Tongue (tissue), 1 donor: ENCODE measurements at regions not wholly inside any gene's neighbourhood (a gene's known extent, or its start where the extent isn't known, plus 50 kb on each side); places are given as distances from the start of the nearest gene placed in this dataset.
"Not testable (repeated sequence)": the region's sequence is repeated elsewhere in the genome, so short reads cannot be mapped to it uniquely, and the experiment has no call there.

Experiments used
- DNase-seq: peaks from one replicate; pipeline ENCODE4 v3.0.0-alpha.2; 2015

- DNase-seq: no peak
Observed at GRCh38 chr15:39250460-39251186, 330.3 kb upstream of the THBS1 start.

DNA sequence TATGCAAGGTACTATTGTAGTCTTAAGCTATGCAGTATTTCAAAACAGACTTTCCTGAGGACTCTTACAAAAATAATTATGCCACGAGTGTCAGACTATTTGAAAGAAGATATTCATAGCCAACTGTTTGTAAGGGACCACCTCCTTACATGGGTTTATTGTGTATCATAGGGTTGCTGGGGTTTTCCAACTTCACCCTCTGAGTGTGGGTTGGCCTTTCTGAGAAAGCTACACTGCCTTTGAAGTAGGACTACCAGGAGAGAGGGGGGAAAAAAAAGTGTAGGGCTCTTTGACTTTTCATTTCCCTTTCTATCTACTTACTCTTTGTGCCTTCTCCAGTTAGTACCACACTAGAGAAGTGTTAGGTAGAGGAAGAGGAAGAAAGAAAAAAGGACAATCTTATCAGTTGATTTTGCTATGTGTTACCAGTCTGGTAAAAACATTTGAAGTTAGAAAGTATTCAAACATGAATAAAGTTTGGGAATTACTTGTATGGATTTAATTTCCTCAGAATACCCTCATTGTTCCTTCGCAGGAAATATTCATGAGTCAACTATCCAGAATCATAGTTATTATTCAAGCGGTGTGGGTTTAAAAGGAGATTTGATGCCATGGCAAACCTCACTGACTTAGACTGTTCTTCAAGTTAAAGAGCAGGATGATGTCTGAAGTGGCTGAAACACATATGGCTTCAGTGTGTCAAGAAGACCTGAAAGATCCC lies 329.3 kb upstream of the THBS1 start:
- no peak for DNase-seq

GRCh38 chr15:39252134-39252470 lies 328.8 kb upstream of the THBS1 start:
- peak; percentile 72 for DNase-seq

DNA sequence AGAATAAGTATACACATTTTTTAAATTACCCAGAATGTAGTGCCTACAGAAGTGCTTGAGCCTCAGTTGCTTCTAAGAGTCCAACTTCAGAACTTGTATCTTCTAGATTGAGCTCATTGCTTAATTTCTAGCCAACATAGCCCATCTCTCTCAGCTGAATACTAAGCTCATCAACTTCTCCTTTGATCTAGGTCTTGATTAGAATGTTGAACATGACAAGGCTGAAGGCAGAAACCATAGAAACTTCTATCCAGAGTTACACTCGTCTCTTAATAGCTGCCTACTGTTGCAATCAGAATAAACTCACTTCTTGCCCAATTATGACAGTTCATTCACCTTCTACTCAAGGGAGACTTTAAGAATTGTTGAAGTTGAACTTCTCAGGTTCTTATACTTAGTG lies 327.3 kb upstream of the THBS1 start:
- DNase-seq: no peak

DNA sequence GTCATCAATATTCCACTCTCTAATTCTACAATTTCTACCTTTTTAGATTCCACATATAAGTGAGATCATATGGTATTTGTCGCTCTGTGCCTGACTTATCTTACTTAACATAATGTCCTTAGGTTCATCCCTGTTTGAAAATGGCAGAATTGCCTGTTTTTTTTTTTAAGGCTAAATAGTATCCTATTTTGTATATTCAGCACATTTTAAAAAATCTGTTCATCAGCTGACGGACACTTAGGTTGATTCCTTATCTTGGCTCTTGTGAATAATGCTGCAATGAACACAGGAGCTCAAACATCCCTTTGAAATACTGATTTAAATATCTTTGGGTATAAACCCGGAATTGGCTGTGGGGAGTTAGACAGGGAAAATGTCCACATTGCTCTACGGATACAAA lies 326.7 kb upstream of the THBS1 start:
- no peak for DNase-seq

DNA sequence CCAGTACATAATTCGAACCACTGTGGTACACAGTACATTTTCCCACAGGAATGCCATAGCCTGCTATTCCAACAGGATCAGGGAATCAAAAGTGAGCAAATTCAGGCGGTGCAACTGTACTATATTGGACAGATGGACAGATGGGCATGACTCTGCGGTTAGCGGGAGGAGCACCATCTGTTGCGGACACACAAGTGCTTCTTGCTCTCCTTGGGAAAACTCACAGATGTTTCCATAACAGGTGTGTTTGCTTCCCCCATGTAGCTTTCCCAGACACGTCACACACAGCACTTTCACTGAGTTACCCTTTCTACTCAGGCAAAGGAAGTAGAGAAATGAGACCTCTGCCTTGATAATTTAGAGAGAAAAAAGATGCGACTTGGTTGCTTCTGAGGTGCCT lies 325.1 kb upstream of the THBS1 start:
- peak; percentile 83 for DNase-seq

DNA sequence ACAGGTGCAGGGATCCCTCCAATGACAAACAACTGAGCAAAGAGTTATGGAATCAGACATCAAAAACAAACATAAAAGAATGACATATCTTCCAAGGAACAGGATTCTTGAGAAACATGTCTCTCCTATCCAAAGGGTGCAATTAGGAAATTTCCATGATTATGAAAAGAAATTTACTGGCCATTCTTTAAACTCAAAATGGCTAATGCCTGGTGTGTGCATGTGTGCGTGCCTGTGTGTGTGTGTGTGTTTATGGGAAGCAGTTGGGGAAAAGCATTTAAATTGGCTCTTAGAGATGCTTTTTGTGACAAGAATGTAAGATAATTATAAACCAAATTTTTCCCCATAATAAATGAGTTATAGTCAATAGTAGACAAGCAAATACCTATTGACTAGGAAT lies 320.5 kb upstream of the THBS1 start:
- no peak for DNase-seq

DNA sequence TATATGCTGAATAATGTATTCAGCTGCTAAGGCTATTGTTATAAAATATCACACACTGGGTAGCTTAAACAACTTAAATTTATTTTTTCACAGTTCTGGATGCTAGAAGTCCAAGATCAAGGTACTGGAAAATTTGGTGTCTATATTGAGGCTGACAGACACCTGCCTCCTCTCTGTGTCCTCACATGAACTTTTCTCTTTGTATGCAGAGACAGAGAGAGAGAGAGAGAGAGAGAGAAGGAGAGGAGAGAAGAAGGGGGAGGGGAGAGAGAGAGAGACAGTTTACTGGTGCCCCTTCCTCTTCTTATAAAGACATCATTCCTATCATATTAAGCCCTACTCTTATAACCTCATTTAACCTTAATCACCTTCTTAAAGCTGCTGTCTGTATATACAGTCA lies 320.1 kb upstream of the THBS1 start:
- no peak for DNase-seq

DNA sequence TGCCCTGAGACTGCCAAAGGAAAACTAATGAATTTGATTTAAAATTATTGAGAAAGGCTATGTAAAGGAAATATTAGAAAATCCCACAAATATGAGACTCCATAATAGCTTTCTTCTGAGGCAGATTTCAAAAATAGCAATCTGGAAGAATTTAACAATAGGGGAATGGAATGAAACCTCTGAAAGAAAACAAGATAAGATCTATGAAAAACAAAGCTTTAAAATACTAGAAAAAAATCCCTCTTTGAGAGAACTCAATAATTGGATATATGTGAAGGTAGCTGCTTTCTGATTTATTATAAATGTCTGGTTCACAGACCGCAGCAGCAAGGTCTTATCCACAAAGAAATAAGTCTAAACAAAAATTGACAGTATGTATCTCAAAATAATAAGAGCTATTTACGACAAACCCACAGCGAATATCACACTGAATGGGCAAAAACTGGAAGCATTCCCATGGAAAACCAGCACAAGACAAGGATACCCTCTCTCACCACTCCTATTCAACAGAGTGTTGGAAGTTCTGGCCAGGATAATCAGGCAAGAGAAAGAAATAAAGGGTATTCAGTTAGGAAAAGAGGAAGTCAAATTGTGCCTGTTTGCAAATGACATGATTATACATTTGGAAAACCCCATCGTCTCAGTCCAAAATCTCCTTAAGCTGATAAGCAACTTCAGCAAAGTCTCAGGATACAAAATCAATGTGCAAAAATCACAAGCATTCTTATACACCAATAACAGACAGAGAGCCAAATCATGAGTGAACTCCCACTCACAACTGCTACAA lies 319.3 kb upstream of the THBS1 start:
- not testable (repeated sequence) for DNase-seq

DNA sequence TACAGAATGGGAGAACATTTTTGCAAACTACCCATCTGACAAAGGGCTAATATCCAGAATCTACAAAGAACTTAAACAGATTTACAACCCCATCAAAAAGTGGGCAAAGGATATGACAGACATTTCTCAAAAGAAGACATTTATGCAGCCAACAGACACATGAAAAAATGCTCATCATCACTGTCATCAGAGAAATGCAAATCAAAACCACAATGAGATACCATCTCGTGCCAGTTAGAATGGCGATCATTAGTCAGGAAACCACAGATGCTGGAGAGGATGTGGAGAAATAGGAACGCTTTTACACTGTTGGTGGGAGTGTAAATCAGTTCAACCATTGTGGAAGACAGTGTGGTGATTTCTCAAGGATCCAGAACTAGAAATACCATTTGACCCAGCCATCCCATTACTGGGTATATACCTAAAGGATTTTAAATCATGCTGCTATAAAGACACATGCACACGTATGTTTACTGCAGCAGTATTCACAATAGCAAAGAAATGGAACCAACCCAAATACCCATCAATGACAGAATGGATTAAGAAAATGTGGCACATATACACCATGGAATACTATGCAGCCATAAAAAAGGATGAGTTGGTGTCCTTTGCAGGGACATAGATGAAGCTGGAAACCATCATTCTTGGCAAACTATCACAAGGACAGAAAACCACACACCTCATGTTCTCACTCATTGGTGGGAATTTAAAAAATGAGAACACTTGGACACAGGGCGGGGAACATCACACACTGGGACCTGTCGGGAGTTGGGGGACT lies 317.7 kb upstream of the THBS1 start:
- DNase-seq: not testable (repeated sequence)

GRCh38 chr15:39265261-39265660 lies 315.6 kb upstream of the THBS1 start:
- no peak for DNase-seq

DNA sequence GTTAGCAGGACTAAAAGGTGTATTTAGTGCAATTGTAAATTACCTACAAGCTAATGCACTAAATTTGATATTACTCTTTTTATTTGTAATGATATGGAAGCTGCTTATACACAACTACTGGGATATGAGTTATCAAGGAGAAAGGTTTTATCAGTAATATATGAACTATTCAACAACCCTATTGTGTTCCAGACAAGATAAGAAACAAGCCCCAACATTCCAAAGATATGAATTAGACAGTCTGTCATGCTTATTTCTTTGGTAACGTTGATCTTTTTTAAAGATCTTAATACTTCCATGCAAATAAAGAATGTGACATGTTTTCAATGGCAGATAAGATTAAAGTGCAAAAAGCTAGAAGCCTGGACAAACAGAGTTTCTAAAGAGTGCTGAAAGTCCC lies 314.0 kb upstream of the THBS1 start:
- no peak for DNase-seq

DNA sequence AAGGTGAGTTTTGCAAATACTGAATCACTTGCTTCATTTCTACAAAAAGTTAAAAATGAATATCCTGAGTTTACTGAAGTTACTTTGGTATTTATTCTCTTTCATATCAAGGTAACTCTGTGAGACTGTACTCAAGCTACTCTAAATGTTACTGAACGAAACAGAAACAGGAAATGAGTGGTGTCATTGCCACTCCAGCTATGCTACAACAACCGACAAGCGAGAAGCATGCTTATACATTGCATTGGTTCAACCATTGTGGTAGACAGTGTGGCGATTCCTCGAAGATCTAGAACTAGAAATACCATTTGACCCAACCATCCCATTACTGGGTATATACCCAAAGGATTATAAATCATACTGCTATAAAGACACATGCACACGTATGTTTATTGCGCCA lies 313.2 kb upstream of the THBS1 start:
- DNase-seq: no peak

DNA sequence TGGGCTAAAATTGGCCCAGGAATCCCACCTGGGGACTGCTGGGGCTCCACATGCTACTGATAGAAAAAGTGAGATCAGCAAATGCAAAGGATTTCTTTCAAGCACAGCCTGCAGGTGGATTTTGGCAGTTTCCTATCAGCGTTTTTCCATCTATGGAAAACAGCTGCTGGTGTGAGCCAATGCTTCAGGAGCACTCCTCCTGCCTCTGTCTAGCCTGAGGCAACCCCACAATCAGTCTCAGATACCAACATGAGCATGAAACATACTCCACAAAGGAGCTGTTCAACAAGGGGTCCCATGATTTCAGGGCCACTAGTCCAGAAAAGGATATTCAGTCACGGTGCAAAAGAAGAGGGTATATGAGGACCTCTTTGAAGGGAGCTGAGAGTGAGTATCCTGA lies 311.5 kb upstream of the THBS1 start:
- no peak for DNase-seq

DNA sequence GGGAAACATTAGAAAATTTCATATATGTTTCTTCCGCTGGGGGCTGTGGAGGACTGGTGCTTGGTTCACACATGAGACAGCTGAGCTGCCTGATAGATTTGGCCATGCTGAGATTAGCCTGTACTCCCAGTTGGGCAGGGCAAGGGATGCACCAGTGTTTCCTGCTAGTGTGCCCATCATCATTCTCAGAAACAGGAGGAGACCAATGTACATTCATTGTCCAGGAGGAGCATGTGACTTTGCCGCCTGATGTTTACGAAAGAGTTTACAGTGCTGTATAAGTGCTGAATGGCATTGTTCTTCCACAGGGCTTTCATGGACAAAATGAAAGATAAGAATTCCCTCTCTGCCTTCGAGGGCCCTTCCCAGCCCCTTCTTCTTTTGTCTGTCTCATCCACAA lies 311.1 kb upstream of the THBS1 start:
- DNase-seq: no peak

DNA sequence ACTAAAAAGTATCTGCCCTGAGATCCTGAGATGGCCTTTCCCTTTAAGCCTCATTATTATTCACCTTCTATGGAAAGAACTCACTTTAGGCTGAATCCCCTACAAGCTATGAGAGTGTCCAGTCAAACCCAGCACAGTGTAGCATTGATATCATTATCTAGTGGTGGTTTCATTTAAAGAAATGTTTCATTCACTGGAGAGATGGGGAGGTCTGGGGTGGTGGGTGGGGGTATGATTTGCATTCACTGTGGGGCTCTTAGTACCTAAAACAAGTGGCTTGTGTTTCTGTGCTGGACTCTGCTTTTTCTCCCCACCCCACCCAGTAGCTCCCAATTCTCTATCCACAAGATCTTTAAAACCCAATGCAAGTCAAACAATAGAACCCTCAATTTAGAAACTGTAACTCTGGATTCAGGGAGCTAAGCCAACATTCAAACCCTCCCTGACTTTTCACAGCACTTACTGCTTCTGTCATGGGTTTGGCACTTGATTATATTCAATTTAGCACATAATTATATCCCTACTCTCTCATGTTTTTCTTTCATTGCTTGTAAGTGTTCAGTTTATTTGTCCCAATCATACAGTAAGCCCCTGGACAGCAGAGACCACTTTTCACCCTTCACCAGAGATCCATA lies 310.5 kb upstream of the THBS1 start:
- DNase-seq: no peak

DNA sequence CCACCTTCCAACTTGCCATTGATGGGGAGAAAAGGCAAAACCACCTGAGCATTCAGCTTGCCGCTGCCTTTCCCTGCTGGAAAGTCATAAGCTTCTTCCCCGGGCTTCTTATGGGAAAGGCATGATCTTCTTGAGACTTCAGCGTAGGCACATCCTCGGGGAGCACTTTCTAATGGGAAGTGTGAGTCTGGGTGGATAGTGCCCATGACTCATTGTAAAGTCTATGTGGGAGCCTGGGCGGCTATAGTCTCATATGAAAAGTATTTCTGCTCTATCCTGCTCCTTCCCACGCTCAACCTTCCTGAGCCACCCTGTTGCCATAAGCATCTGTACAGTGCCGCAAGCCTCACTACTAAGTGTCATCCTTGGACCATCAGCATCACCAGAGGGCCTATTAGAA lies 309.9 kb upstream of the THBS1 start:
- DNase-seq: no peak

DNA sequence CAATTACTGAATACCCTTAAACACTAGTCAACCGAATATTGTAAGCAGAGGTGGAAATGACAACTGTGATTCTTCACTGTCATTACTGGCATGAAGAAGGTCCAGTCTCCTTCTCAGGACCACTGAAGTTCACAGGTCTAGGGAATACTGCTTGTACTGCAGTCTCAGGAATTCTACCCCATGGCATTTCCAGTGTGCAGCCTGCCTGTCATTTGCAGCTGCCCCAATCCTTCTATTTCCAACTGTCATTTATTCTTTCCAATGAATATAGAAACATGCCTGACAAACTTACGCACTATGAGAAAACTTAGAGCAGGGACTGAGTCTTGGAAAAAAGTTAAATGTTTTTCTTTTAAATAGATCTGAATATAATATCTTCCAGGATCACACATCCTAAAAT lies 308.0 kb upstream of the THBS1 start:
- no peak for DNase-seq

- peak; percentile 68 for DNase-seq
Observed at GRCh38 chr15:39273717-39274411, 307.0 kb upstream of the THBS1 start.

GRCh38 chr15:39275066-39275465 lies 305.8 kb upstream of the THBS1 start:
- DNase-seq: no peak

GRCh38 chr15:39279311-39279710 lies 301.6 kb upstream of the THBS1 start:
- no peak for DNase-seq

- DNase-seq: no peak
Observed at GRCh38 chr15:39281094-39281493, 299.8 kb upstream of the THBS1 start.
